ENCODE measurements at regions not wholly inside any gene's neighbourhood (a gene's known extent, or its start where the extent isn't known, plus 50 kb on each side); places are given as distances from the start of the nearest gene placed in this dataset.

GRCh38 chr3:87413814-87414213 is 137.4 kb upstream of the POU1F1 start:
- no peaks in the 10 kb centered on the region for H3K79me2 ChIP-seq (ENCODE audit: insufficient read depth, low read length)
- DNase-seq = no peak
- no peak for ATAC-seq (ENCODE audit: insufficient read depth, low read depth)
- no peak overlapping the region for H3K4me3 ChIP-seq (ENCODE audit: low read depth in 1 of 2, low read length in 2 of 2)
- H3K27me3 ChIP-seq (ENCODE audit: insufficient read depth, low read length, poor library complexity) = no peaks in the 10 kb centered on the region
- H3K9ac ChIP-seq (ENCODE audit: low read depth, low read length) = no peak overlapping the region
- H3K4me2 ChIP-seq (ENCODE audit: insufficient read depth, low read length) = no peak overlapping the region
- no peak overlapping the region for H3K27ac ChIP-seq (ENCODE audit: low read length)
- H2AFZ ChIP-seq (ENCODE audit: low read depth, low read length) = no peak overlapping the region
- H3K9me3 ChIP-seq (ENCODE audit: insufficient read depth, low read length, severe bottlenecking) = no peaks in the 10 kb centered on the region
- no peaks in the 10 kb centered on the region for H4K20me1 ChIP-seq (ENCODE audit: insufficient read depth, low read length)
- no peaks in the 10 kb centered on the region for H3K4me1 ChIP-seq (ENCODE audit: insufficient read depth, low read length)
- H3K36me3 ChIP-seq (ENCODE audit: insufficient read depth, low read length) = no peaks in the 10 kb centered on the region
- TF ChIP-seq, protein P1, sequence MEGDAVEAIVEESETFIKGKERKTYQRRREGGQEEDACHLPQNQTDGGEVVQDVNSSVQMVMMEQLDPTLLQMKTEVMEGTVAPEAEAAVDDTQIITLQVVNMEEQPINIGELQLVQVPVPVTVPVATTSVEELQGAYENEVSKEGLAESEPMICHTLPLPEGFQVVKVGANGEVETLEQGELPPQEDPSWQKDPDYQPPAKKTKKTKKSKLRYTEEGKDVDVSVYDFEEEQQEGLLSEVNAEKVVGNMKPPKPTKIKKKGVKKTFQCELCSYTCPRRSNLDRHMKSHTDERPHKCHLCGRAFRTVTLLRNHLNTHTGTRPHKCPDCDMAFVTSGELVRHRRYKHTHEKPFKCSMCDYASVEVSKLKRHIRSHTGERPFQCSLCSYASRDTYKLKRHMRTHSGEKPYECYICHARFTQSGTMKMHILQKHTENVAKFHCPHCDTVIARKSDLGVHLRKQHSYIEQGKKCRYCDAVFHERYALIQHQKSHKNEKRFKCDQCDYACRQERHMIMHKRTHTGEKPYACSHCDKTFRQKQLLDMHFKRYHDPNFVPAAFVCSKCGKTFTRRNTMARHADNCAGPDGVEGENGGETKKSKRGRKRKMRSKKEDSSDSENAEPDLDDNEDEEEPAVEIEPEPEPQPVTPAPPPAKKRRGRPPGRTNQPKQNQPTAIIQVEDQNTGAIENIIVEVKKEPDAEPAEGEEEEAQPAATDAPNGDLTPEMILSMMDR (IDR thresholded peaks at IDR 0.05; ENCODE audit: borderline replicate concordance, extremely low read depth, low read length, poor library complexity, severe bottlenecking) = no peak
- TF ChIP-seq EZH2 (IDR thresholded peaks at IDR 0.05; ENCODE audit: borderline replicate concordance, low read depth, low read length, severe bottlenecking) = no peak

DNA sequence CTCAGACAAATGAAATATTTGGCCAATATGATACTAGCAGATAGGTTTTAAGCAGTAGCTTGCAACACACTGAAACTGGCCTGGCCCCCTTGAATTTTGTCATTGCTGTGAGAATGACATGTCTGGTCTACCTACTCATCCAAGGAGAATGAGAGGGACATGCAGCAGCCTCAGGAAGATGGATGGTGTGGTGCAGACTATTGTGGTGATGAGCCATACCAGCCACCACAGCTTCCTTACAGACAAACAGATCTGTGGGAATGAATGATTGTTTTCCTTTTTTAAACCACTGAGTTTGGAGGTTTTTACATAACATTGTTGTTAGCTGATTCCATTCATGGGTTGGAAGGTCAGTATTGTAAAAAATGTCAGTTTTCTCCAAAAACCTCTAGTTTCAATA is 133.7 kb upstream of the POU1F1 start:
- H3K9me3 ChIP-seq (ENCODE audit: insufficient read depth, low read length, severe bottlenecking) = no peaks in the 10 kb centered on the region
- H4K20me1 ChIP-seq (ENCODE audit: insufficient read depth, low read length) = no peaks in the 10 kb centered on the region
- H3K79me2 ChIP-seq (ENCODE audit: insufficient read depth, low read length) = no peaks in the 10 kb centered on the region
- ATAC-seq (ENCODE audit: insufficient read depth, low read depth) (no peak), DNase-seq (no peak)
- H3K27ac ChIP-seq (ENCODE audit: low read length) = no peak overlapping the region
- no peak overlapping the region for H3K9ac ChIP-seq (ENCODE audit: low read depth, low read length)
- TF ChIP-seq, protein P1 (IDR thresholded peaks at IDR 0.05; ENCODE audit: borderline replicate concordance, extremely low read depth, low read length, poor library complexity, severe bottlenecking) = no peak
- TF ChIP-seq EZH2 (IDR thresholded peaks at IDR 0.05; ENCODE audit: borderline replicate concordance, low read depth, low read length, severe bottlenecking) = no peak
- no peak overlapping the region for H2AFZ ChIP-seq (ENCODE audit: low read depth, low read length)
- H3K36me3 ChIP-seq (ENCODE audit: insufficient read depth, low read length) = no peaks in the 10 kb centered on the region
- no peak overlapping the region for H3K4me3 ChIP-seq (ENCODE audit: low read depth in 1 of 2, low read length in 2 of 2)
- no peaks in the 10 kb centered on the region for H3K4me1 ChIP-seq (ENCODE audit: insufficient read depth, low read length)
- H3K4me2 ChIP-seq (ENCODE audit: insufficient read depth, low read length) = no peak overlapping the region
- no peaks in the 10 kb centered on the region for H3K27me3 ChIP-seq (ENCODE audit: insufficient read depth, low read length, poor library complexity)

DNA sequence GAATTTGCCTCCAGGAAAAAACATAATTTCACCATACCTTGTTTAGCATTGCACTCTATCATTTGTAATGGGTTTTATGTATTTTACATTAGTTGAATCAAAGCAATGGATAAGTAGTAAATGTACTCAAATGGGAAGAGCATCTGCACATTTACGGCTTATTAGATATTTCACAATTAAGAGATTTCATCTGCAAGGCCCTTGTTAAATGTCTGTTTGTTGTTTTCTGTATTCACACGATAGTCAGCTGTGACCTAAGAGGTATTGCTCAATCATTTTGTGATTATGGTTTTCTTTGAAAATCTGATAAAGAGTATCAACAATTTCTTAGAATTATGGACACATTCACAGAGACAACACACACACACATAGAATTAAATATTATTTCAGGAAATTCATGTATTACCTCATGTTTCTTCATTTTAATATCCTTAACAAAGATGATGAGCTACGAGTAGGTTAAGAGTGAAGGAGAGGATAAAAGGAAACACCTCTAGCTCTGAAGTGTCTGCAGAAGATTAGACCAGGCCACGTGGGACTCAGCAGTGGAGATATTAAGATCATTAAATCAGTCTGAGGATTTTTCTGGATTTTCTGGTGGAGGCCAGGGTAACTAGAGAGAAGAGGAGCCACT is 121.9 kb upstream of the POU1F1 start:
- ATAC-seq (ENCODE audit: insufficient read depth, low read depth) = no peak
- TF ChIP-seq, protein P1 (IDR thresholded peaks at IDR 0.05; ENCODE audit: borderline replicate concordance, extremely low read depth, low read length, poor library complexity, severe bottlenecking) = no peak
- TF ChIP-seq EZH2 (IDR thresholded peaks at IDR 0.05; ENCODE audit: borderline replicate concordance, low read depth, low read length, severe bottlenecking) = no peak
- Histone ChIP-seq H3K9ac (ENCODE audit: low read depth, low read length) (no peak overlapping the region), H3K9me3 (ENCODE audit: insufficient read depth, low read length, severe bottlenecking) (no peaks in the 10 kb centered on the region), H3K4me2 (ENCODE audit: insufficient read depth, low read length) (no peak overlapping the region), H4K20me1 (ENCODE audit: insufficient read depth, low read length) (no peaks in the 10 kb centered on the region), H3K4me1 (ENCODE audit: insufficient read depth, low read length) (no peaks in the 10 kb centered on the region), H2AFZ (ENCODE audit: low read depth, low read length) (no peak overlapping the region), H3K36me3 (ENCODE audit: insufficient read depth, low read length) (no peaks in the 10 kb centered on the region), H3K4me3 (ENCODE audit: low read depth in 1 of 2, low read length in 2 of 2) (no peak overlapping the region), H3K27ac (ENCODE audit: low read length) (no peak overlapping the region), H3K79me2 (ENCODE audit: insufficient read depth, low read length) (no peaks in the 10 kb centered on the region), H3K27me3 (ENCODE audit: insufficient read depth, low read length, poor library complexity) (no peaks in the 10 kb centered on the region)
- no peak for DNase-seq

Data from DND-41 (cell line).